ENCODE measurements at regions not wholly inside any gene's neighbourhood (a gene's known extent, or its start where the extent isn't known, plus 50 kb on each side); places are given as distances from the start of the nearest gene placed in this dataset.

GRCh38 chr2:215651412-215651811 is 215.5 kb upstream of the FN1 start:
- no peaks in the 10 kb centered on the region for H3K27me3 ChIP-seq
- H3K4me1 ChIP-seq = peaks cover 0 to 25% of the 10 kb centered on the region in 2 donors
- DNase-seq (ENCODE audit: low spot score in 2 of 2) = no peak
- intact Hi-C loops (cut with DNase I) = no loop called here
- no peaks in the 10 kb centered on the region for H3K36me3 ChIP-seq
- no peak for TF ChIP-seq CTCF (IDR thresholded peaks at IDR 0.05)
- no peak overlapping the region for H3K27ac ChIP-seq
- no peak overlapping the region for H3K4me3 ChIP-seq
- no peaks in the 10 kb centered on the region for H3K9me3 ChIP-seq

GRCh38 chr2:215644233-215644897 is 208.5 kb upstream of the FN1 start:
- H3K4me3 ChIP-seq = no peak overlapping the region
- TF ChIP-seq CTCF (IDR thresholded peaks at IDR 0.05) = no peak
- intact Hi-C loops (cut with DNase I) = no loop called here
- no peak overlapping the region for H3K27ac ChIP-seq
- no peaks in the 10 kb centered on the region for H3K9me3 ChIP-seq
- H3K4me1 ChIP-seq = no peaks in the 10 kb centered on the region
- DNase-seq (ENCODE audit: low spot score in 2 of 2) = no peak
- H3K27me3 ChIP-seq = no peaks in the 10 kb centered on the region
- no peaks in the 10 kb centered on the region for H3K36me3 ChIP-seq

DNA sequence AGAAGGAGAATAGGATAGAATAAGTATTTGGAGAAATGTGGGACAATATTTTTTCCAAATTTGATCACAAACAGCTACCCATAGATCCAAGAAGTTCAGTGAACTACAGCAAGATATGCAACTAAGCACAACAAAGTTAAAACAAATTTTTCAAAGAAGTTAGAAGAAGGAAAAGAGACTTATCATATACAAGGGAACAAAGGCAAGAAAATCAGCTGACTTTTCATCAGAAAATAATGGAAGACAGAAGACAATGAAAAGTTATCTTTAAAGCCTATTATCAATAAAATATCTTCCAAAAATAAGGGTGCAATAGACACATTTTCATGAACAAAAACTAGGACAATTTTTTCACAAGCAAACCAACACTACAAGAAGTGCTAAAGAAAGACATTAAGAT is 202.8 kb upstream of the FN1 start:
- intact Hi-C loops (cut with DNase I) = no loop called here
- Histone ChIP-seq H3K27ac (no peak overlapping the region), H3K36me3 (no peaks in the 10 kb centered on the region), H3K4me1 (no peaks in the 10 kb centered on the region), H3K27me3 (no peaks in the 10 kb centered on the region), H3K9me3 (peaks cover 0 to 7% of the 10 kb centered on the region in 2 donors), H3K4me3 (no peak overlapping the region)
- no peak for DNase-seq (ENCODE audit: low spot score in 2 of 2)
- no peak for TF ChIP-seq CTCF (IDR thresholded peaks at IDR 0.05)

- Histone ChIP-seq H3K4me3 (no peak overlapping the region), H3K4me1 (no peaks in the 10 kb centered on the region), H3K36me3 (no peaks in the 10 kb centered on the region), H3K27ac (peak overlapping the region in 1 of 2 donors; percentile 8), H3K27me3 (no peaks in the 10 kb centered on the region), H3K9me3 (peaks cover 0 to 9% of the 10 kb centered on the region in 2 donors)
- TF ChIP-seq CTCF (IDR thresholded peaks at IDR 0.05) = no peak
- intact Hi-C loops (cut with DNase I) = no loop called here
- DNase-seq (ENCODE audit: low spot score in 2 of 2) = no peak
Measured at GRCh38 chr2:215637651-215638050, 201.8 kb upstream of the FN1 start.

DNA sequence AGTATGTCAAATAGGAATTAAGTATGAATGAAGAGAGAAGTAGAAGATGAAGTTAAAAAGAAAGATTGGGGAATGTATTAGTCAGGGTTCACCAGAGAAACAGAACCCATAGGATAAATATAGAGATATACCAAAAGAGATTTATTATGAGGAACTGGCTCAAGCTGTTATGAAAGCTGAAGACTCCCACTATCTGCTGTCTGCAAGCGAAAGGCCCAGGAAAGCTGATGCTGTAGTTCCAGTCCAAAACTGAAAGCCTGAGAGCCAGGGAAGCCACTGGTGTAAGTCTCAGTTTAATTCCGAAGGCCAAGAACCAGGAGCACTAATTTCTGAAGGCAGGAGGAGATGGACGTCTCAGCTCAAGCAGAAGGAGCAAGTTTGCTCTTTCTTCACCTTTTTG is 200.9 kb upstream of the FN1 start:
- H3K9me3 ChIP-seq = peaks cover 0 to 12% of the 10 kb centered on the region in 2 donors

More for the DNA sequence above, 200.9 kb upstream of the FN1 start:
- Histone ChIP-seq H3K27ac (no peak overlapping the region), H3K4me1 (no peaks in the 10 kb centered on the region), H3K4me3 (no peak overlapping the region), H3K36me3 (no peaks in the 10 kb centered on the region), H3K27me3 (no peaks in the 10 kb centered on the region)
- TF ChIP-seq CTCF (IDR thresholded peaks at IDR 0.05) = no peak
- DNase-seq (ENCODE audit: low spot score in 2 of 2) = no peak
- intact Hi-C loops (cut with DNase I) = no loop called here

Data from ascending aorta (tissue), 2 donors.